PC-3 (cell line): ENCODE measurements at regions not wholly inside any gene's neighbourhood (a gene's known extent, or its start where the extent isn't known, plus 50 kb on each side); places are given as distances from the start of the nearest gene placed in this dataset.

Experiments used
- ATAC-seq: fragments of 200-7000 bp; cut with Tn5 transposase; 2 replicates; pipeline ENCODE4 v1.9.1; 2020; ENCODE audit warnings: mild to moderate bottlenecking, moderate library complexity
- BruUV-seq: library from RNA; stranded (reverse); fragments of 400-500 nt; replicated peaks from 2 replicates; lab custom pipeline; 2021; lab: Mats Ljungman, UMichigan
- CTCF ChIA-PET: fragments of 300-600 bp; sonication (Branson Sonifier 250); formaldehyde crosslinking; loops from one replicate; lab custom pipeline; 2022; ENCODE audit warnings: antibody characterized with exemption; lab: Charles Lee
- POLR2A ChIA-PET: fragments of 300-600 bp; sonication (Branson Sonifier 250); formaldehyde crosslinking; loops from one replicate; lab custom pipeline; 2022; ENCODE audit warnings: antibody characterized with exemption; ENCODE audit not compliant: unreplicated experiment; lab: Charles Lee
- DNase-seq: peaks from one replicate; pipeline ENCODE4 v3.0.0-alpha.2; 2015
- H2AFZ ChIP-seq: fragments of 300-600 bp; sonication (generic); 2 replicates; pipeline ENCODE4 v1.6.0; 2016; ENCODE audit warnings: antibody characterized with exemption, low read length
- H3F3A ChIP-seq: fragments of 300-600 bp; sonication (generic); one replicate; pipeline ENCODE4 v1.6.0; 2017; ENCODE audit warnings: antibody characterized with exemption, low read length, control low read depth, mild to moderate bottlenecking; ENCODE audit not compliant: unreplicated experiment
- H3K27ac ChIP-seq: fragments of 300-600 bp; sonication (generic); 2 replicates; pipeline ENCODE4 v1.5.1; 2016; ENCODE audit warnings: mild to moderate bottlenecking, low read length
- H3K27me3 ChIP-seq: fragments of 300-600 bp; sonication (generic); 2 replicates; pipeline ENCODE4 v1.6.1; 2016; ENCODE audit warnings: low read length, mixed read lengths
- H3K36me3 ChIP-seq: fragments of 300-600 bp; sonication (generic); 2 replicates; pipeline ENCODE4 v1.6.1; 2016; ENCODE audit warnings: low read depth, mixed run types, low read length, mixed read lengths
- H3K4me1 ChIP-seq: fragments of 300-600 bp; sonication (generic); 2 replicates; pipeline ENCODE4 v1.5.1; 2016; ENCODE audit warnings: low read length; ENCODE audit not compliant: insufficient read depth
- H3K4me2 ChIP-seq: fragments of 300-600 bp; sonication (generic); 2 replicates; pipeline ENCODE4 v1.6.0; 2016; ENCODE audit warnings: low read length
- H3K4me3 ChIP-seq: fragments of 300-600 bp; sonication (generic); 2 replicates; pipeline ENCODE4 v1.5.1; 2016; ENCODE audit warnings: mild to moderate bottlenecking, low read length, mixed read lengths
- H3K79me2 ChIP-seq: fragments of 300-600 bp; sonication (generic); 2 replicates; pipeline ENCODE4 v1.6.1; 2017; ENCODE audit warnings: low read length, mixed read lengths
- H3K9ac ChIP-seq: fragments of 300-600 bp; sonication (generic); 2 replicates; pipeline ENCODE4 v1.6.0; 2016; ENCODE audit warnings: mild to moderate bottlenecking, low read length
- H3K9me2 ChIP-seq: fragments of 300-600 bp; sonication (generic); replicated peaks from 2 replicates; pipeline ENCODE4 v1.6.1; 2016; ENCODE audit warnings: mixed run types, low read length, mixed read lengths
- H3K9me3 ChIP-seq: fragments of 300-600 bp; sonication (generic); 2 replicates; pipeline ENCODE4 v1.6.1; 2016; ENCODE audit warnings: low read length, mixed read lengths
- H4K20me1 ChIP-seq: fragments of 300-600 bp; sonication (generic); 2 replicates; pipeline ENCODE4 v1.6.1; 2016; ENCODE audit warnings: low read length, mixed read lengths
- EZH2 ChIP-seq: fragments of 300-600 bp; sonication (generic); IDR thresholded peaks from one replicate; pipeline ENCODE4 v1.6.1; 2017; ENCODE audit warnings: antibody characterized with exemption, mild to moderate bottlenecking, low read length; ENCODE audit not compliant: unreplicated experiment
- EZH2phosphoT487 ChIP-seq: fragments of 300-600 bp; sonication (generic); IDR thresholded peaks from 2 replicates; pipeline ENCODE4 v1.6.1; 2018; ENCODE audit warnings: mild to moderate bottlenecking, antibody characterized with exemption, low read length, borderline replicate concordance
- intact Hi-C: fragments of 100-400 bp; cut with micrococcal nuclease; formaldehyde crosslinking; loops from 2 replicates; pipeline ENCODE4 v1.9.0; 2023
- TF ChIP-seq, protein P1 (sequence below): fragments of 300-600 bp; sonication (generic); conservative IDR thresholded peaks from 2 replicates; pipeline ENCODE4 v1.5.1; 2017; ENCODE audit warnings: antibody characterized with exemption, low read depth, mild to moderate bottlenecking, low read length

DNA sequence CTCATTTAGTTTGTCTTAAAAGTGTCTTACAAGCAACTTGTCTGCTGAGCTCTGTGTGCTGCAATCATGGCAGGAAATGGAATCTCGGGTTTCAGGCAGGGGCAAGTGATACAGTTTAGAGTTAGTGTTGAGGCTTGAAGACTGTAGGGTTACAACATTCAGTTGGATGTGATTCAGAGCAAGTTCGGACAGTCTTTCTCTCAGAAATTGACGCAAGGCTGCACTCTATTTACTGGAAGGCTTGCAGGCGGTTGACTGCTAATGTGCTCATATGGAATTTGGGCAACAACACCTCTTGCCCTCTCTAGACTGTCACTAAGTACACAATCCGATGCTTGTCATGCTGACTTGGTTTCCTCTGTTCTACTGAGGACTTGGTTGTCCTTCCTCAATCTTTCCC lies 161.7 kb upstream of the BMPER start:
- H3K9me3 ChIP-seq: no peaks in the 10 kb centered on the region
- DNase-seq (peak; percentile 21), ATAC-seq (no peak)
- intact Hi-C loops: loop anchor here (10.0 kb wide), 2 partner anchors 289 to 409 kb away; no protein-coding TSS in a partner anchor
- H3K4me1 ChIP-seq: no peaks in the 10 kb centered on the region
- H3K27ac ChIP-seq: no peak overlapping the region
- H3K79me2 ChIP-seq: no peaks in the 10 kb centered on the region
- no peak overlapping the region for H2AFZ ChIP-seq
- no peak overlapping the region for H3K4me3 ChIP-seq
- BruUV-seq: no TSS peak
- CTCF ChIA-PET: no interaction called here
- H3K27me3 ChIP-seq: no peaks in the 10 kb centered on the region
- POLR2A ChIA-PET: no interaction called here
- no peaks in the 10 kb centered on the region for H3F3A ChIP-seq
- no peak overlapping the region for H3K9ac ChIP-seq
- H3K36me3 ChIP-seq: no peaks in the 10 kb centered on the region
- no peaks in the 10 kb centered on the region for H4K20me1 ChIP-seq
- H3K9me2 ChIP-seq: no peaks in the 10 kb centered on the region
- no peak overlapping the region for H3K4me2 ChIP-seq
- no peak for TF ChIP-seq EZH2
- TF ChIP-seq EZH2phosphoT487: no peak
- TF ChIP-seq, protein P1, sequence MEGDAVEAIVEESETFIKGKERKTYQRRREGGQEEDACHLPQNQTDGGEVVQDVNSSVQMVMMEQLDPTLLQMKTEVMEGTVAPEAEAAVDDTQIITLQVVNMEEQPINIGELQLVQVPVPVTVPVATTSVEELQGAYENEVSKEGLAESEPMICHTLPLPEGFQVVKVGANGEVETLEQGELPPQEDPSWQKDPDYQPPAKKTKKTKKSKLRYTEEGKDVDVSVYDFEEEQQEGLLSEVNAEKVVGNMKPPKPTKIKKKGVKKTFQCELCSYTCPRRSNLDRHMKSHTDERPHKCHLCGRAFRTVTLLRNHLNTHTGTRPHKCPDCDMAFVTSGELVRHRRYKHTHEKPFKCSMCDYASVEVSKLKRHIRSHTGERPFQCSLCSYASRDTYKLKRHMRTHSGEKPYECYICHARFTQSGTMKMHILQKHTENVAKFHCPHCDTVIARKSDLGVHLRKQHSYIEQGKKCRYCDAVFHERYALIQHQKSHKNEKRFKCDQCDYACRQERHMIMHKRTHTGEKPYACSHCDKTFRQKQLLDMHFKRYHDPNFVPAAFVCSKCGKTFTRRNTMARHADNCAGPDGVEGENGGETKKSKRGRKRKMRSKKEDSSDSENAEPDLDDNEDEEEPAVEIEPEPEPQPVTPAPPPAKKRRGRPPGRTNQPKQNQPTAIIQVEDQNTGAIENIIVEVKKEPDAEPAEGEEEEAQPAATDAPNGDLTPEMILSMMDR: no peak

DNA sequence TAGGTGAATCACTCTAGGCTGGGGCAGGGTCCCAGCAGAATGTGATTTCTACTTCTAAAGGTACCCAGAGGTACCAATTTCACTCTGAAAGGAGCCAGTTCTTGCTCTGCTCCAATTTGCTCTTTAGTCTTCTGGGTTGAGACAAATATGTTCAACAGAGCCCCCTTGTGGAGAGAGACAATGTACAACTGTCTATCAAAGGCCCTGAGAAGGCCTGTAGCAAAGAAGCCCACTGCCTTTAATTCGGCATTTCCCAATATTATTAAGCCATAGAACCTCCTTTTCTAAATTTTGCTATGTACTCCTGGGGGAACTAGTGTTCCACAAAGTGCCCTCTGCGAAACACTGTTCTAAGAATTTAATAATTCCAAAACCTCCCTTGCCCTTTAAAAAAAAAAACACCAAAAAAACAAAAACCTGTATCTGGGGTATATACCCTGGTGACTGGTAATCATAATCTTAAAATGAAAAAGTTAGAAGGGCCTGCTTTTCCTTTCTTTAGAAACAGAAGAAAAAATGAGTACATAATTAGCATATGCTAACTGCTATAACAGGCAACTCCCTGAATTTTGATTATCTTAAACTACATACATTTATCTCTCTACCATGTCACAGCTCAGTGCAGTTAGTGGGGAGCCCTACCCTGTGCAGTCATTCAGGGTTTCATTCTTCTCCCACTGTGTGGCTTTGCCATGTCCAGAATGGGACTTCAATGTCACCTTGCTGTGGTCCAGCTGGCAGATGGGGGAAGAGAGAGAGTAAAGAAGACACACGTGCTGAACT lies 160.9 kb upstream of the BMPER start:
- Histone ChIP-seq H3K9me3 (no peaks in the 10 kb centered on the region), H3K9ac (no peak overlapping the region), H3K9me2 (no peaks in the 10 kb centered on the region), H4K20me1 (no peaks in the 10 kb centered on the region), H2AFZ (no peak overlapping the region), H3K36me3 (no peaks in the 10 kb centered on the region), H3K4me1 (no peaks in the 10 kb centered on the region), H3K27me3 (no peaks in the 10 kb centered on the region), H3K4me2 (no peak overlapping the region), H3K4me3 (no peak overlapping the region), H3F3A (no peaks in the 10 kb centered on the region), H3K79me2 (no peaks in the 10 kb centered on the region), H3K27ac (no peak overlapping the region)
- intact Hi-C loops: loop anchor here (10.0 kb wide), 2 partner anchors 290 to 410 kb away; no protein-coding TSS in a partner anchor
- DNase-seq (peak; percentile 42), ATAC-seq (peak; percentile 45; the same call in 1 of the 2 replicates)
- CTCF ChIA-PET: no interaction called here
- POLR2A ChIA-PET: no interaction called here
- BruUV-seq: no TSS peak
- TF ChIP-seq EZH2phosphoT487 (no peak), EZH2 (no peak)
- TF ChIP-seq, protein P1: peak; percentile 55

DNA sequence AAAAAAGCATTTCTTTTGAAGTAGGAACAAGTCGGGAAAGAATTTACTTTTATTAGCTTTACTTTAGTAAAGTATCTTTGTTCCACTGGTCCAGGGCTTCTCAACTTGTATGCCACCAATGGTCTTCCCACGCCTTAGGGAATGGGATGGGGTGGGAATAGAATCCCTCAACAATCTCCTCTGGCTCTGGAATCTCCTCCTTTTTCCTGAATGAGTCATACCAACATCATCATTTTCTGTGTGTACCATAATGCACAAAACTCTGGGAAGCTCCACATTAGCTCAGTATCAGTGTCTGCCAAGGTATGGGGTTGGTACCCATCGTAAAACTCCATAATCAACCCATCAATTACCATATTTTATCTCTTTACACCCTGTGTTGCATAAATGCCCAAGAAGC lies 159.4 kb upstream of the BMPER start:
- intact Hi-C loops: loop anchor here (10.0 kb wide), 2 partner anchors 291 to 411 kb away; no protein-coding TSS in a partner anchor
- no peaks in the 10 kb centered on the region for H3K4me1 ChIP-seq
- peak; percentile 77 for ATAC-seq
- no peaks in the 10 kb centered on the region for H3F3A ChIP-seq
- H3K27ac ChIP-seq: no peak overlapping the region
- no peaks in the 10 kb centered on the region for H3K36me3 ChIP-seq
- no peak overlapping the region for H3K4me2 ChIP-seq
- no peak overlapping the region for H2AFZ ChIP-seq
- BruUV-seq: no TSS peak
- DNase-seq: peak; percentile 42
- ChIA-PET CTCF (no interaction called here), POLR2A (no interaction called here)
- H3K9me3 ChIP-seq: no peaks in the 10 kb centered on the region
- H3K4me3 ChIP-seq: no peak overlapping the region
- H3K9me2 ChIP-seq: no peaks in the 10 kb centered on the region
- H3K27me3 ChIP-seq: no peaks in the 10 kb centered on the region
- H3K79me2 ChIP-seq: no peaks in the 10 kb centered on the region
- TF ChIP-seq, protein P1: no peak
- TF ChIP-seq EZH2phosphoT487 (no peak), EZH2 (no peak)
- H4K20me1 ChIP-seq: no peaks in the 10 kb centered on the region
- no peak overlapping the region for H3K9ac ChIP-seq
